Activated CD4-positive, alpha-beta T cell treated with anti-CD3 and anti-CD28 coated beads, Interleukin-2, amount 10 ng/mL, durations not matched to agents 24 days and 14 days (primary cell): ENCODE measurements at regions not wholly inside any gene's neighbourhood (a gene's known extent, or its start where the extent isn't known, plus 50 kb on each side); places are given as distances from the start of the nearest gene placed in this dataset.
A peak's percentile ranks its signal among the peaks of the same experiment; 100 is the strongest.
"Not testable (repeated sequence)": the region's sequence is repeated elsewhere in the genome, so short reads cannot be mapped to it uniquely, and the experiment has no call there.

Source experiments
- DNase-seq: peaks from one replicate; pipeline ENCODE4 v3.0.0; 2022
- H3K27ac Mint-ChIP-seq: one replicate; pipeline ENCODE4 v1.8.0; 2022; ENCODE audit warnings: mild to moderate bottlenecking, mixed read lengths
- H3K27me3 Mint-ChIP-seq: one replicate; pipeline ENCODE4 v1.8.0; 2022; ENCODE audit warnings: mixed read lengths
- H3K36me3 Mint-ChIP-seq: one replicate; pipeline ENCODE4 v1.8.0; 2022; ENCODE audit warnings: low read depth, mild to moderate bottlenecking, mixed read lengths
- H3K4me1 Mint-ChIP-seq: one replicate; pipeline ENCODE4 v1.8.0; 2021; ENCODE audit warnings: mixed read lengths
- H3K4me3 Mint-ChIP-seq: one replicate; pipeline ENCODE4 v1.8.0; 2022; ENCODE audit warnings: mild to moderate bottlenecking, moderate library complexity, mixed read lengths
- H3K9me3 Mint-ChIP-seq: one replicate; pipeline ENCODE4 v1.8.0; 2021; ENCODE audit warnings: mixed read lengths
- intact Hi-C: fragments of 100-400 bp; cut with micrococcal nuclease; formaldehyde crosslinking; loops from one replicate; pipeline ENCODE4 v1.15.1; 2023

DNA sequence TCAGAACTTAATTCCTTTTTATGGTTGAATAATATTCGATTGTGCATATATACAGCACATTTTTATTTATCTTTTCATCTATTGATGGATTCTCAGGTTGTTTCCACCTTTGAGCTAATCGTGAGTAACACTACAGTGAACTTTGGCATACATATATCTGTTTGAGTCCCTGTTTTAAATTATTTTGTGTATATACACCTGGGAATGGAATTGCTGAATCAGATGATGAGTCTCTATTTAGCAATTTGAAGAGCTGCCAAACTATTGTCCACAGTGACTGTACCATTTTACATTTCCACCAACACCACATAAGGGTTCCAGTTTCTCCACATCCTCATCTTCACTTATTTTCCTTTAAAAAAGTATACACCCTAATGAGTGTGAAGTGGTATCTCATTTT lies 166.2 kb upstream of the FGF13 start:
- H3K4me1 Mint-ChIP-seq: no peaks in the 10 kb centered on the region
- no peak for DNase-seq
- H3K9me3 Mint-ChIP-seq: peaks cover 3% of the 10 kb centered on the region
- intact Hi-C loops: no loop called here
- no peak overlapping the region for H3K4me3 Mint-ChIP-seq
- no peaks in the 10 kb centered on the region for H3K27me3 Mint-ChIP-seq
- no peaks in the 10 kb centered on the region for H3K36me3 Mint-ChIP-seq
- no peak overlapping the region for H3K27ac Mint-ChIP-seq

DNA sequence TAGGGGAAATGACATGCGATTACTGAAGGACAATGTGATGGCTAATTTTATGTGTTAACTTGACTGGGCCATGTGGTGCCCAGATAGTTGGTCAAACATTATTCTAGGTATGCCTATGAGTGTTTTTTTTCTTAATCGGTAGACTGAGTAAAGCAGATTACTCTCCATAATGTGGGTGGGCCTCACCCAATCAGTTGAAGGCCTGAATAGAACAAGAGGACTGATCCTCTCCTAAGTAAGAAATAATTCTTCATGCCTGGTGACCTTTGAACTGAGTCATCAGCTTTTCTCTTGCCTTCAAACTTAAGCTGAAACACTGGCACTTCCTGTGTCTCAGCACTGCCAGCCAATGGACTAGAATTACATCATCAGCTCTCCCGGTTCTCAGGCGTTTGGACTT lies 164.0 kb upstream of the FGF13 start:
- H3K36me3 Mint-ChIP-seq: no peaks in the 10 kb centered on the region
- H3K4me1 Mint-ChIP-seq: no peaks in the 10 kb centered on the region
- peaks cover 3% of the 10 kb centered on the region for H3K9me3 Mint-ChIP-seq
- no peak for DNase-seq
- H3K27ac Mint-ChIP-seq: no peak overlapping the region
- intact Hi-C loops: no loop called here
- H3K27me3 Mint-ChIP-seq: no peaks in the 10 kb centered on the region
- no peak overlapping the region for H3K4me3 Mint-ChIP-seq

DNA sequence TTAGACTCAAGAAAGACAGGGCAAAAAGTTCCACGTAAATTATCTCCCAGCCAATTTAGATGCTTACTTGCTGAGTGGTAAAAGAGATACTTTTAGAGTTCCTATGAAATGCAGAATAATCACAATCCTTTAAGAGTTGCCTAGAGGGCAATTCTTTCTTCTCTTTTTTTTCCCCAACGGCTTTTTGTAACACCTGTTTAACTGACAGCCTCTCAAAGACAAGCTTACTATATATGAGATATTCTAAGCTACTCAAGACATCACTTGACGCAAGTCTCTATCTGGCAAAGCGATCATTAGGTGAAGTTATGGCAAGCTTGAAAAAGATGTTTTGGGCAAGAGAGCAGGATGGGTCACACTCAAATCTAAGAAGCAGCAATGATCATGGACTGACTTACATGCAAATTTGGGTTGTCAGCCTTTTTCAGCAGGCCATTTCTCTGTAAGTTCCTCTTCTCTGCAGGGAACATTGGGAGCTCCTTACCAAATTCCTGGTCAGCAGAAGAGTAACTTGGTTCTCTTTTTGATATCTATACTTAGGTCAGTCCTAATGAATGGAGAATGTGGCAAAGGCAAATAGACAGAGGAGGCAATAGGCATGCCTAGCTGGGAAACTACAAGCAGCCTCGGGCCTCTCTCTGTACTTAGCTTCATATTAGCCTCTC lies 162.9 kb upstream of the FGF13 start:
- Mint-ChIP-seq H3K27ac (no peak overlapping the region), H3K36me3 (no peaks in the 10 kb centered on the region), H3K4me3 (no peak overlapping the region), H3K9me3 (peaks cover 3% of the 10 kb centered on the region), H3K27me3 (no peaks in the 10 kb centered on the region), H3K4me1 (no peaks in the 10 kb centered on the region)
- no peak for DNase-seq
- intact Hi-C loops: no loop called here

DNA sequence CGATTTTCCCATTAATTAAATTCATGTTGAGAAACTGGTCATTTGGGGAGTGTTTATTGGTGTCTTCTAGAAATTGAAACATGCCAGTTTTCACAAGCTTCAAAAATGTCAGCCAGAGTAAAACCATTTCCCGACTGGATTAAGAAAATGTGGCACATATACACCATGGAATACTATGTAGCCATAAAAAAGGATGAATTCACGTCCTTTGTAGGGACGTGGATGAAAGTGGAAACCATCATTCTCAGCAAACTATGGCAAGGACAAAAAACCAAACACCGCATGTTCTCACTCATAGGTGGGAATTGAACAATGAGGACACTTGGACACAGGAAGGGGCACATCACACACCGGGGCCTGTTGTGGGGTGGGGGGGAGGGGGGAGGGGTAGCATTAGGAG lies 162.1 kb upstream of the FGF13 start:
- DNase-seq, H3K4me3 Mint-ChIP-seq, H3K36me3 Mint-ChIP-seq, intact Hi-C loops, H3K27ac Mint-ChIP-seq, H3K27me3 Mint-ChIP-seq, H3K9me3 Mint-ChIP-seq, H3K4me1 Mint-ChIP-seq: not testable (repeated sequence)

DNA sequence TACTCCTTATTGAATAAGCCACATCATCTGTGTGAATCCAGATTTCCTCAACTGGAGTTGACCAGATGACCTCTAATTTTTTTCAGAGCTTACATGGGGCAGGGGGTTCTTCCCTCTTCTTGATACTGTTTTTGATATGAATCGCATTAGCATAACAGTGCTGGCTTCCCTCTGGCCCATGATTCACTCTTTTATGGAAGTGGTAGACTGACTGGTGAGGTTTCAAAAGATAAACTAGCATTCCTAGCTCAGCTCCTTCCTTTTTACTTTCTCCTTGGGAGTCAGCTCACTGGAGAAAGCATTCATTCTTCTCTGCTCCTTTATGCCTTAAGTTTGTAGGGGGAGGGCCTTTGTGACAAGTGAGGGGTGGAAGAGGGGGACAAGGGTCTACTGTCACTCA lies 161.0 kb upstream of the FGF13 start:
- Mint-ChIP-seq H3K27me3 (no peaks in the 10 kb centered on the region), H3K27ac (no peak overlapping the region), H3K4me3 (no peak overlapping the region), H3K4me1 (no peaks in the 10 kb centered on the region), H3K36me3 (no peaks in the 10 kb centered on the region), H3K9me3 (peaks cover under 1% of the 10 kb centered on the region)
- intact Hi-C loops: no loop called here
- no peak for DNase-seq

DNA sequence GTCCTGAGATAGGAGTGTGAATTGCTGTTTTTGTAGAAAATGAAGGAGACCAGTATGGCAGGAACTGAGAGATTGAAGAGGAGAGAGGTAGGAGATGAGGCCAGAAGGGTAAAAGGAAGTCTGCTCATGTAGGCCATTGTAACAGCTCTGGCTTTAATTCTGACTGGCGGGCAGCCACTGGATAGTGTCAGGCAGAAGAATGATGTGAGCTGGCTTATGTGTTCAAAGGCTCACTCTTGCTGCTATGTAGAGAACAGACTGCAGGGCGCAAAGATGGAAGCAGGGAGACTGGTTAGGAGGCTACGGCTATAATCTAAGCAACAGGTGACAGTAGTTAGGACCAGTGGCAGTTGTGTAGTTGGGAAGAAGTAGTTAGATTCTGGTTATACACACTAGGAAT lies 160.2 kb upstream of the FGF13 start:
- Mint-ChIP-seq H3K9me3 (no peaks in the 10 kb centered on the region), H3K27me3 (no peaks in the 10 kb centered on the region)

DNA sequence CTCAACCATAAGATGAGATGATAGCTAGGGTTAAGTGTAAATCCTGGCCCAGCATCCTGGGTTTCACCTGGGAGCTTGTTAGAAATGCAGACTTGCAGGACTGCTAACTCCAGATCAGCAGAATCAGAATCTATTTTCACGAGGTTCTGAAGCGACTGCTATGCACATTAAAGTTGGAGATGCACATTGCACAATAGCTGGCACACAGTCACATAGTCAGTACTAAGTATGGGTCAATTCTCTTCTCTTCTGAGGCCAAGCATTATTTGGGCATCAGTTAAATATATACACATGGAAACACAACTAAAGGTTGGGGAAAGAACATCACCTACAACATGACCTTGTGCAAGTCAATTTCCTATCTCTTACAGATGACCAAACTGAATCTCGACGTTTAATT lies 155.1 kb upstream of the FGF13 start:
- Mint-ChIP-seq H3K4me3 (no peak overlapping the region), H3K9me3 (no peaks in the 10 kb centered on the region)

More for the DNA sequence above, 160.2 kb upstream of the FGF13 start:
- H3K36me3 Mint-ChIP-seq: no peaks in the 10 kb centered on the region
- H3K4me1 Mint-ChIP-seq: no peaks in the 10 kb centered on the region
- no peak overlapping the region for H3K27ac Mint-ChIP-seq
- no peak overlapping the region for H3K4me3 Mint-ChIP-seq
- intact Hi-C loops: no loop called here
- DNase-seq: no peak

DNA sequence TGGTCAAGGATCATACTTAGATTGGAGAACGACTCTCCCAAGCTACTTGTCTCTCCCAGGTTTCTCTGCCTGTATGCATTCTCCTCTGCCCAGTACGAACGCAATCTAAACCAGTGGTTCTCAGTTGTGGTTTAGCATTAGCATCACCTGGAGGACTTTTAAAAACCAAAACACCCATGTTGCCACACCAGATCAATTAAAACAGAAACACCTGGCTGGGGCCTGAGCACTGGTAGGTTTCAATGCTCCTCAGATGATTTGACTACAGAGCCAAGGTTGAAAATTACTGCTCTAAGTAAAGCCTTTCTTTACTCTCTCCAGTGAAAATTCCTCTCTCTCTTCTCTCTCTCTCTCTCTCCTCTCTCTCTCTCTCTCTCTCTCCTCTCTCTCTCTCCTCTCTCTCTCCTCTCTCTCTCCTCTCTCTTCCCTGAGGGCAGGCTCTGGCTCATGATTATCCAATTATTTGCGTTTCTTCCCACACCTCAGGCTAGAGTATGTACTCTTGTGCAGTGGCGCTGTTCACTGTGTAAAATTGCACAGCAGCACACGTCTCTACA lies 153.7 kb upstream of the FGF13 start:
- DNase-seq: no peak
- Mint-ChIP-seq H3K27ac (no peak overlapping the region), H3K9me3 (no peaks in the 10 kb centered on the region), H3K36me3 (no peaks in the 10 kb centered on the region), H3K4me1 (no peaks in the 10 kb centered on the region), H3K27me3 (no peaks in the 10 kb centered on the region), H3K4me3 (no peak overlapping the region)
- intact Hi-C loops: no loop called here

More for the DNA sequence above, 155.1 kb upstream of the FGF13 start:
- H3K27me3 Mint-ChIP-seq: no peaks in the 10 kb centered on the region
- intact Hi-C loops: no loop called here
- H3K27ac Mint-ChIP-seq: no peak overlapping the region
- H3K36me3 Mint-ChIP-seq: no peaks in the 10 kb centered on the region
- H3K4me1 Mint-ChIP-seq: no peaks in the 10 kb centered on the region
- no peak for DNase-seq

DNA sequence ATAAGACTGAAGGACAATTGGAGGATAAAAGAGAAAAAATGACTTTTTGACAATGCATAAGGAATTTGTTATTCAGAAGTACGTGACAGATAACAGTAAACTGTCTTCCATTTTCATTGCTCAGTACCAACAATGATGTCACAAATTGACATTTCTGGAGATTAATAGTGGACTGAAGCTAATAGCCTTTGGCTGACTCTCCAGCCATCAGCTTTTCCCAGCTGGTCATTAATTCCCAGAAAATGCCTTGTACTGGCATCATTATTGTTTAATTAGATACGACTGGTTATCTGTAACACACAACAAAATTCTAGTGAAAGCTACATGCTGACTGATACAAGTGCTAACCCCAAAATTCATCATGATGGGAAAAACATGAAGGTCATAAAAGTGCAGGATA lies 147.9 kb upstream of the FGF13 start:
- Mint-ChIP-seq H3K36me3 (no peaks in the 10 kb centered on the region), H3K27me3 (no peaks in the 10 kb centered on the region), H3K9me3 (no peaks in the 10 kb centered on the region), H3K4me1 (peaks cover 1% of the 10 kb centered on the region), H3K27ac (no peak overlapping the region), H3K4me3 (no peak overlapping the region)
- no peak for DNase-seq
- intact Hi-C loops: no loop called here

DNA sequence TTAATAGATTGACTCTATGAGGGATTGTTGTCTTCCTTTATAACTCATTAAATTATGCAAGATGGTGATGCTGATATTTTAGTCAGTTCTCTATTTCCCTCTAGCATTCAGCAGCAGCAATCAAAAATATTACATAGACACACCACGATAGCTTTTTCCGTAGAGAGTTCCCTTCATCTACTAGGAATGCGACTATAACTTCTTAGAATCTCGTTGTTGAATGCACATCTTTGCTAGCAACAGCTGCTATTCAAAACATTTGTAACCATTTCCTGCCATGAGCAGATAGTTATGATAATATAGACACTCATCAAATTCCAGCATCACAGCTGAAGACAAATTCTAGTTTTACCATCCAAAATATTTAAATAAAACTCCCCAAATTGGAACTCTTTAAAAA lies 147.4 kb upstream of the FGF13 start:
- no peak overlapping the region for H3K4me3 Mint-ChIP-seq
- H3K4me1 Mint-ChIP-seq: peaks cover 1% of the 10 kb centered on the region
- no peak for DNase-seq
- no peaks in the 10 kb centered on the region for H3K27me3 Mint-ChIP-seq
- intact Hi-C loops: no loop called here
- H3K9me3 Mint-ChIP-seq: no peaks in the 10 kb centered on the region
- H3K27ac Mint-ChIP-seq: peak overlapping the region; percentile 29
- H3K36me3 Mint-ChIP-seq: no peaks in the 10 kb centered on the region

DNA sequence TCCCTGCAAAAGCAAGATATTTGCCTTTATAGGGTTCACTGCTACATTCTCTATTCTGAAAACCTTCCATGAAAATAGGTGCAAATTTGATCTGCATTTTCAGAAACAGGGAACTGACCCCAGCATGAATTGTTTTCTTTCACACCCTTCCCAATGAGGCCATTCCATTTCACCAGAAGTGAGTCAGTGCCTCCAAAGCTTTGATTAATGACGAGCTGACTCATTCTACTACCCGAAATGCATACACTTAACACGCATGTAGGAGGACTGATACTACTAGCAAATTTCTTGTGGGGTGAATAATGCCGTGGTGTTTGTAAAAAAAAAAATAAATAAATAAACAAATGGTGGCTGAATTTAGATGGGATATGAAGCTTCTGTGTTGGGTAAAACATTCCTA lies 146.9 kb upstream of the FGF13 start:
- no peaks in the 10 kb centered on the region for H3K36me3 Mint-ChIP-seq
- H3K9me3 Mint-ChIP-seq: no peaks in the 10 kb centered on the region
- DNase-seq: no peak
- peaks cover 1% of the 10 kb centered on the region for H3K4me1 Mint-ChIP-seq
- intact Hi-C loops: no loop called here
- no peaks in the 10 kb centered on the region for H3K27me3 Mint-ChIP-seq
- no peak overlapping the region for H3K4me3 Mint-ChIP-seq
- H3K27ac Mint-ChIP-seq: peak overlapping the region; percentile 25

DNA sequence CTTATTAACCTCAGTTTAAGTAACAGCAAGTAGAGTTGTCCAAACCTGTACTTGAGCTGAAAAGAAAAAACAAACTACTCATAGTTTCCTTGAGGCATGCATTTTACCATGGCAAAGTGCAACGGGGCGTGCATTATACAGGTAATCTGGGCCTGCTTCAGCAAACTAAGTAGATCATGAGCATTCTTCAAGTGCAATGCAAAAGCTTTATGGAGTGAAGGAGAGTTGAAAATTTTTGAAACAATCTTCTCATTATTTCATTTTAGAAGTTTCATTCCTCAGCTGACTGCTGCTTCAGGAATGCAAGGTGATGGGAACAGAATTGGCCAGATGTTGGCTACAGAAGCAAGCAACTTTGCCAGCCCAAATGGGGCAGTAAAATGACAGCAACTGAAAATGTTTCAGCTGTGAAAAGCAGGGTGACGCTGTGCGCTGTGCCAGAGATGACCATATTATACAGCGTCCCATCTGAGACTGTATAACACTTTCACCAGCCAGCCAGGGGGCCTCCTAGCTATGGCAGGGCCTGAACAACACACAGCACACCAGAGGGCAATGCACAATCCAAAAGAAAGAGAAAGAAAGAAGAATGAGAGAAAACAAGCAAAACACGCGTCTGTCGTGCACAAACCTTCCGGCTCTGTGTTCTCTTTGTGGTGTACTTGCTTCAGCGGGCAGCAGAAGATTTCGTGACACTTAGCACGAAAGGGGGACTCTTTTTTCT lies 145.5 kb upstream of the FGF13 start:
- Mint-ChIP-seq H3K9me3 (no peaks in the 10 kb centered on the region), H3K4me3 (no peak overlapping the region), H3K27ac (no peak overlapping the region), H3K27me3 (no peaks in the 10 kb centered on the region), H3K36me3 (no peaks in the 10 kb centered on the region), H3K4me1 (peaks cover 1% of the 10 kb centered on the region)
- no peak for DNase-seq
- intact Hi-C loops: no loop called here

DNA sequence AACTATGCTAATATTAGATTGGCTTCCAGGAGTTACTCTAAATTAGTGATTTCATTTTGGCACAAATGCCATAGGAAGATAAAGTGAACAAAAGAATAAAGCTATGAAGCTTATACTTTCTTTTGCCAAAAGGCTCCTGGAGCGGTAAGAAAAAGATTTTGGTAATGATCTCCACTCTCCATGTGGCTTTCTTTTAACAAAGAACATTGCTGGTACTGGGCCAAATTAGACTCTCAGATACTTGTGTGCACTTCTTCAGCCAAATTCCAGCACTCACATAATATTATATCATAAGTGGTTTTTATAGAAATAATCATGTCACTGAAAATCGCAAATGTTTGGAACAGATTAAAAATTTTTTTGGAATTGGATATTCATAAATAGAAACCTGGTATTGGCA lies 142.4 kb upstream of the FGF13 start:
- Mint-ChIP-seq H3K36me3 (no peaks in the 10 kb centered on the region), H3K4me3 (no peak overlapping the region), H3K27ac (no peak overlapping the region), H3K9me3 (no peaks in the 10 kb centered on the region), H3K27me3 (no peaks in the 10 kb centered on the region), H3K4me1 (no peaks in the 10 kb centered on the region)
- intact Hi-C loops: no loop called here
- DNase-seq: no peak

DNA sequence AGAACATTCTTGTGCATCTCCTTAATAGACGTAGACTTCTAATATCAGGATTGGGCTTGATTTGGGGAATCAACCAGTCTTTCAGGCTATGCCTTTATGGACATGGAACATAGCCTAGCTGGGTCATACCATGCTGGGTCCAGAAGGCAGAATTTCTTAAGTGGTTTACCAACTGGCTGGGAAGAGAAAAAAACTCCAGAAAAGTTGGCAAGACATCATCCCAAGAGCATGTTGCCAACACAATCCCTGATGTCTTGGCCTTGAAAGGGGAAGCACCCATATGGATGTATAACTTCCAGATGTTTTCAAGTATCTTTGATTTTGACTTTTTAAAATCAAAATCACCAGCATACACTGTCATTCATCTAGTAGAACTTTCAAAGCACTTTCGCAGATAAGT lies 138.0 kb upstream of the FGF13 start:
- H3K4me1 Mint-ChIP-seq: no peaks in the 10 kb centered on the region
- DNase-seq: no peak
- no peaks in the 10 kb centered on the region for H3K36me3 Mint-ChIP-seq
- intact Hi-C loops: no loop called here
- H3K9me3 Mint-ChIP-seq: no peaks in the 10 kb centered on the region
- no peak overlapping the region for H3K27ac Mint-ChIP-seq
- H3K4me3 Mint-ChIP-seq: no peak overlapping the region
- no peaks in the 10 kb centered on the region for H3K27me3 Mint-ChIP-seq

DNA sequence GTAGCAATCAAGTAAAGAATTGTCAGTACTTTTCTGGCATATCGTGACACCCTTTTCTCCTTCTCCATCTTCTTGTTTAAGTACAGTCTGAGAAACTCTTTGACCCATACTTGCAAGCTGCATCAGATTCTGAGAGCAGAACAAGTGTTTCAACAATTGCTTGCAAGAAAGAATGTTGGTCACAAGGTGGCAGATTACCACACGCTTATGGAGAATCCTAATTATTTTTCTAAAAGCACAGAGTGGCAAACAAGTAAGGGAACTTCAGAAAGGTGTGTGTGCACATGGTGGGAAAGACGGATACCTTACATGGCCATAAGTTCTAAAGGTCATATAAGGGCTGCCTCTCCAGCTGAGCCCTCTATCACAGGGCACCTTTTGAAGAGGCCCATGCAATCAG lies 136.4 kb upstream of the FGF13 start:
- Mint-ChIP-seq H3K36me3 (no peaks in the 10 kb centered on the region), H3K4me1 (no peaks in the 10 kb centered on the region), H3K9me3 (no peaks in the 10 kb centered on the region), H3K27me3 (no peaks in the 10 kb centered on the region), H3K27ac (no peak overlapping the region), H3K4me3 (no peak overlapping the region)
- intact Hi-C loops: no loop called here
- DNase-seq: no peak
